H54 (cell line): ENCODE measurements at regions not wholly inside any gene's neighbourhood (a gene's known extent, or its start where the extent isn't known, plus 50 kb on each side); places are given as distances from the start of the nearest gene placed in this dataset.

Source experiments
- DNase-seq: peaks from one replicate; pipeline ENCODE4 v3.0.0; 2011; ENCODE audit warnings: low spot score, mixed read lengths; ENCODE audit not compliant: insufficient read length
- FAIRE-seq: peaks from 3 replicates; lab custom pipeline; 2011; peaks lifted over from hg19 to GRCh38; lab: Jason Lieb, UNC
- POLR2A ChIP-seq: IDR thresholded peaks from 2 replicates; pipeline ENCODE4 v1.6.1; 2011; ENCODE audit warnings: low read depth, mild to moderate bottlenecking, low read length

- no peak for DNase-seq
- no peak for TF ChIP-seq POLR2A
- no peak for FAIRE-seq
Measured at GRCh38 chr5:117455236-117456233, 880.9 kb upstream of the SEMA6A start.

GRCh38 chr5:117454716-117455212, 880.1 kb upstream of the SEMA6A start:
- peak; percentile 3 for DNase-seq
- peak; percentile 60 for FAIRE-seq

GRCh38 chr5:117436846-117437245, 862.2 kb upstream of the SEMA6A start:
- FAIRE-seq = no peak

More at GRCh38 chr5:117454716-117455212, 880.1 kb upstream of the SEMA6A start:
- no peak for TF ChIP-seq POLR2A

GRCh38 chr5:117435203-117435602, 860.6 kb upstream of the SEMA6A start:
- TF ChIP-seq POLR2A = no peak
- FAIRE-seq (no peak), DNase-seq (no peak)

More at GRCh38 chr5:117436846-117437245, 862.2 kb upstream of the SEMA6A start:
- TF ChIP-seq POLR2A = no peak
- no peak for DNase-seq

GRCh38 chr5:117434254-117434653, 859.6 kb upstream of the SEMA6A start:
- no peak for FAIRE-seq
- no peak for TF ChIP-seq POLR2A
- DNase-seq = no peak

GRCh38 chr5:117433818-117434217, 859.2 kb upstream of the SEMA6A start:
- FAIRE-seq (no peak), DNase-seq (no peak)
- TF ChIP-seq POLR2A = no peak

GRCh38 chr5:117431091-117431490, 856.5 kb upstream of the SEMA6A start:
- no peak for DNase-seq
- no peak for TF ChIP-seq POLR2A
- FAIRE-seq = no peak

GRCh38 chr5:117425163-117425562, 850.5 kb upstream of the SEMA6A start:
- no peak for TF ChIP-seq POLR2A
- DNase-seq = no peak
- no peak for FAIRE-seq

GRCh38 chr5:117424559-117424958, 849.9 kb upstream of the SEMA6A start:
- FAIRE-seq (no peak), DNase-seq (no peak)
- TF ChIP-seq POLR2A = no peak

- no peak for TF ChIP-seq POLR2A
- no peak for DNase-seq
- FAIRE-seq = no peak
Measured at GRCh38 chr5:117417501-117417900, 842.9 kb upstream of the SEMA6A start.

- no peak for TF ChIP-seq POLR2A
- no peak for FAIRE-seq
- DNase-seq = no peak
Measured at GRCh38 chr5:117414926-117415325, 840.3 kb upstream of the SEMA6A start.

- no peak for TF ChIP-seq POLR2A
- no peak for DNase-seq
- FAIRE-seq = no peak
Measured at GRCh38 chr5:117411701-117412100, 837.1 kb upstream of the SEMA6A start.

GRCh38 chr5:117405197-117405596, 830.6 kb upstream of the SEMA6A start:
- DNase-seq = no peak
- no peak for TF ChIP-seq POLR2A
- no peak for FAIRE-seq

GRCh38 chr5:117394506-117395157, 820.0 kb upstream of the SEMA6A start:
- DNase-seq = no peak
- TF ChIP-seq POLR2A = no peak
- no peak for FAIRE-seq
